ENCODE measurements at regions not wholly inside any gene's neighbourhood (a gene's known extent, or its start where the extent isn't known, plus 50 kb on each side); places are given as distances from the start of the nearest gene placed in this dataset.

GRCh38 chr16:50986453-50986852, 164.6 kb downstream of the SALL1 start (continued):
- TF ChIP-seq AFF4 (CRISPR knock-in tag; IDR thresholded peaks at IDR 0.05; ENCODE audit: borderline replicate concordance) (no peak), HMGA2 (CRISPR knock-in tag; IDR thresholded peaks at IDR 0.05) (no peak), STAT6 (CRISPR knock-in tag; conservative IDR thresholded peaks at IDR 0.05; ENCODE audit: low read depth) (no peak), ATF6 (CRISPR knock-in tag; IDR thresholded peaks at IDR 0.05) (no peak), TEAD1 (CRISPR knock-in tag; IDR thresholded peaks at IDR 0.05) (no peak)

GRCh38 chr16:50985733-50986132, 165.3 kb downstream of the SALL1 start:
- DNase-seq (ENCODE audit: low spot score) (no peak), ATAC-seq (no peak)
- Mint-ChIP-seq H3K27ac (no peak overlapping the region), H3K27me3 (ENCODE audit: low read depth) (peaks cover 4% of the 10 kb centered on the region), H3K4me3 (no peak overlapping the region), H3K9me3 (peaks cover 30% of the 10 kb centered on the region), H3K36me3 (no peaks in the 10 kb centered on the region), H3K4me1 (no peaks in the 10 kb centered on the region)
- ChIA-PET CTCF (no interaction called here), POLR2A (no interaction called here)
- TF ChIP-seq ZNF138 (CRISPR knock-in tag; conservative IDR thresholded peaks at IDR 0.05) (no peak), ATF2 (CRISPR knock-in tag; IDR thresholded peaks at IDR 0.05; ENCODE audit: borderline replicate concordance, low read depth) (no peak), SOX15 (CRISPR knock-in tag; IDR thresholded peaks at IDR 0.05) (no peak), GABPB1 (CRISPR knock-in tag; IDR thresholded peaks at IDR 0.05) (no peak), ZBTB43 (CRISPR knock-in tag; IDR thresholded peaks at IDR 0.05) (no peak), ELF4 (CRISPR knock-in tag; IDR thresholded peaks at IDR 0.05; ENCODE audit: low read depth) (no peak), ZNF532 (CRISPR knock-in tag; IDR thresholded peaks at IDR 0.05; ENCODE audit: borderline replicate concordance) (no peak), OVOL2 (CRISPR knock-in tag; IDR thresholded peaks at IDR 0.05; ENCODE audit: borderline replicate concordance) (no peak), ZBTB21 (CRISPR knock-in tag; IDR thresholded peaks at IDR 0.05; ENCODE audit: borderline replicate concordance) (no peak), ZNF281 (CRISPR knock-in tag; IDR thresholded peaks at IDR 0.05) (no peak), MAX (CRISPR knock-in tag; IDR thresholded peaks at IDR 0.05) (no peak), ZNF232 (CRISPR knock-in tag; IDR thresholded peaks at IDR 0.05) (no peak), CBFB (CRISPR knock-in tag; IDR thresholded peaks at IDR 0.05; ENCODE audit: low read depth) (no peak)

Data from WTC11 (cell line).